ENCODE measurements at regions not wholly inside any gene's neighbourhood (a gene's known extent, or its start where the extent isn't known, plus 50 kb on each side); places are given as distances from the start of the nearest gene placed in this dataset.

GRCh38 chr7:136391371-136391770 is 414.2 kb upstream of the MTPN start:
- TF ChIP-seq CTCF (IDR thresholded peaks at IDR 0.05) (no peak), POLR2A (IDR thresholded peaks at IDR 0.05) (no peak)
